Dermis microvascular lymphatic vessel endothelial cell (primary cell): ENCODE measurements at regions not wholly inside any gene's neighbourhood (a gene's known extent, or its start where the extent isn't known, plus 50 kb on each side); places are given as distances from the start of the nearest gene placed in this dataset.

Experiments used
- DNase-seq, 2 donors: peaks; one replicate each; pipeline versions ENCODE4 v3.0.0 to v3.0.0-alpha.2; 2010; ENCODE audit warnings: low read depth in 2 of 2

DNA sequence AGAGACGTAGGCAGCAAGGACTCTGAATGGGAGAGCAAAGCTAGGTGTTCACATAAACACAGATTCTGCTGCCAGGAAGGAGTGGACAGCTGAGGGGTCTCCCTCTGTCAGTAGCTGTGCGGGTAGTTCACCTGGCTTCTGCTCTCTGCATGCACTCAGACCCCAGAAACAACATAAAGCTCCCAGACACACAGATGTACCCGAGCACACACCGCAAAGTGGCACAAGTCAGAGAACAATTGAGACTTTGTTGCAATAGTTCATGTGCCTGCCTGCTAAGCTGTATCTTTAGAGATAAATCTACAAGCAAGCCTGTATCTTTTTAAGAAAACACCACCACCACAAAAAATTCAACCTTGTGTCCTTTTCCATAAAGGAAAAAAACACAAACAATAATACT, 420.0 kb upstream of the ST6GAL2 start:
- no peak for DNase-seq

DNA sequence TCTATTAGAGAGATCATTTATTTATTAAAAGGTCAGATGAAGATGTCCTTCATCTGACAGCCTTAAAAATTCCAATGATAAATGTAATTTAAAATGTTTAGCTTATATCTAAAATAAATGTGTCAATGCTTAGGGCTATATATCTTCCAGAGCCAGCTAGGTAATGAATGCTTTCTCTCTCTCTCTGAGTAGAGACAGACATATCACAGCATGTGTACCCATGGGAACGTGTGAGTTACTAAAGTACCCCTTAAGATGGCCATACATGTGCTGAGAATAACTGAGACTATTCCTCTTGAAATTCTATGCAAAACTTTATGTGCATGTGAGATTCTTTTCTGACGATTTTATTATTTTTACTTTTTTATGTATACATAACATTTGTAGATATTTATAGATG, 420.9 kb upstream of the ST6GAL2 start:
- no peak for DNase-seq

GRCh38 chr2:107308835-107309234, 422.9 kb upstream of the ST6GAL2 start:
- DNase-seq = no peak

DNA sequence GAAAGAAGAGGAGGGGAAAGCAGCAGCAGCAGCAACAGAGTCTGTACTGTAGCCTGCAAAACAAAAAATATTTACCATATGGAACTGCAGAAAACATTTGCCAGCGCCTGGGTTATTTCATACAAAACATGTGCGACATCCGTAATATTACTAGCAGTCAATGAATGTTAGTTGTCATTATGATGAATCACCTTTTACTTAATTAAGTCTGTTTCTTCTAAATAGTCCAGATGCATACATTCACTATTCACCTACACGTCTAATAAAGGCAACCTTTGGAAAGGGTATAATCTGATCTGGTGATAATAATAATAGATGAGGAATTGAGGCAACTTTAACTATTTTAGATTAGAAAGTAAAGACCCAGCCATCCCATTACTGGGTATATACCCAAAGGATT, 426.3 kb upstream of the ST6GAL2 start:
- no peak for DNase-seq

DNA sequence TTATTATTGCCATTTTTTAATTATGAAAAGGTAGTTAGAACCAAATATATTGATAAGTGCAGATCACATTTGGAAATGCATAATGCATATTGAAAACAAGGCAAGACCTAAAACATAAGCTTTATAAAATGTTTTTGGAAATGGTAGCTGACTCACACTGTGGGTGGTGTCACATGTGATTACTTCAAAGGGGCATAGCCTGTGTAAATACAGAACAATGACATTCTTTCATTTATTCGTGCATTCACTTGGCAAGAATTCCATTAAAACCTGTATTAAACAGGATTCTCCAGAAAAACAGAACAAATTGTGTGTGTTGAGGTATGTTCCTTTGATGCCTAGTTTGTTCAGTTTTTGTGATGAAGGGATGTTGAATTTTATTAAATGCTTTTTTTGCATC, 427.3 kb upstream of the ST6GAL2 start:
- no peak for DNase-seq

GRCh38 chr2:107320881-107321280, 434.9 kb upstream of the ST6GAL2 start:
- no peak for DNase-seq

DNA sequence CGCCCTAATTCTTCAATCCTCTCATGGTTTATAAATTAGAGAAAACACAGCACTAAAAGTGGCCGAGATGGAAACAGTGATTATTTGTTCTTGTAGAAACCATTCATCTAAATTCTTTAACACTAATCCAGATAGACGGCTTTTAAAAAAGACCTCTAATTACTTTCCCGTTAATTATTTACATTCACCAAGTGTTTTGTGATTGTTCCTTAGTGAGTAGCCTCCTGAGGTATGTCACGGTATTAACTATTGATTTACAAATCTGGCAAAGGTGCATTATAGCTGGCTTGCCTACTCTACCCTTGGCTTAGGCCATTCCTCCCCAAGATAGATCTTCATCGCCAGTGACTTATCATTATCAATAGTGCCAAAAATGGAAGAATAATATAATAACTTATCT, 436.4 kb upstream of the ST6GAL2 start:
- DNase-seq = no peak

DNA sequence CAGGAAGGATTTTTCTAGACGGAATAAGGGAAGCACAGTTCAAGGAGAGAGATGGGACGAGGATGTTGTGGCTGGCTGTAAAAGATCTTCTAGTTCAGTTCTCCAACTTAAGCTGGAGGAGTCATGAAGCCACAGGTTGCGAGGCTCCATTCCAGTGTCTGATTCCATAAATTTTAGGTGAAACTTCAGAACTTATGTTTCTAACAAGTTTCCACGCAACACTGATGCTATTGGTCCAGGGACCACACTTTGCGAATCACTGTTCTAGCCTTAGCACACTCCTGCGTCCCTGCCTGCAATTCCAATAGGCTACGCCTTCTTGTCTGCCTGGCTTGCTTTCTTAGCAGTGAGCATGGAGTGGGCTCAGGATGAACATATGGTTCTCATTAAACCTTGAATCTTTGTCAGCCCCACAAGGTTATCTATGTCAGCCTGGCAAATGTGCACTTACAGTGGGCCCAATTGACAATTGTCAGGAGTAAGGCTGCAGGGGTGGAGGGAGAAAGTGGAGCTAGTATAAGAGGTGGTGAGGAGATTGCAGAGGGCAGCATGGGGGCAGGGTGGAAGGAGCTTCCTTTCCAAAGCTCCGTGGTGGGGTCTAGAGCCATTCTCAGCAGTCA, 438.1 kb upstream of the ST6GAL2 start:
- no peak for DNase-seq

DNA sequence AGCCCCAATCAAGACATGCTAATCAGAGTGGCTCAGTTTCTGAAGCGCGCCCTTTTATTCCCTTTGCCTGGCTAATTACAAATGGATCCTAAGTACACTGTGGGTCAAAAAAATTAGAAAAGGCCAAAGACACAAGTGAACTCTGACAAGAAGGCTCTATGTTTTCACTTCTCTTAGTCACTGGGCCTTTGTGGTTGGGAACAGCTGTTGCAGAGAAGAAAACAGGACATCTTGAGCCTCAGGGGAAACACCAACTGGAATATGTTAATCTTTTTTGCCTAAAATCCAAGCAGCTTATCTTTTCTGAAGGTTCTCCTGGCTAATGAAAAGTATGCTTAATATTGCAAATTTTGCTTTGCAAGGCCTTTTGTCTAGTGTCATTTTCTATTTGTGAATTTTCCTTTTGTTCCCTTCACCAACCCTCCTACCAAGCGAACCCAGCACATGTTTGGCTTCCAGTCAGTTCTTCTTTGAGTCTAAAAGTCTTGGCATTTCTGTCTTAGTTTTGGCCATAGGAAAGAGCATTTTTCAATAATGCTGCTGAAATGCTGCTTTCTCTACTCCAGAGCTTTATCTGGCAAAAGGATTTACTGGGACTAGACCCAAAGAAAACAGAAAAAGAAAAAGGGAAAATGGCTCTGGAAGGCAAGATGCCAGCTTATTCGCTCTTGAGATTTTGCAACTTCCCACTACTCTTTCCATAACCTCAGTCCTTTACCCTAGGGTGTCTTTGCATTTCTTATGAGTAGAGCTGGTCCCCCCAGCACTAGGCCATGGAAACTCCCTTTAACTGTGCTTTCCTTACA, 440.2 kb upstream of the ST6GAL2 start:
- no peak for DNase-seq

DNA sequence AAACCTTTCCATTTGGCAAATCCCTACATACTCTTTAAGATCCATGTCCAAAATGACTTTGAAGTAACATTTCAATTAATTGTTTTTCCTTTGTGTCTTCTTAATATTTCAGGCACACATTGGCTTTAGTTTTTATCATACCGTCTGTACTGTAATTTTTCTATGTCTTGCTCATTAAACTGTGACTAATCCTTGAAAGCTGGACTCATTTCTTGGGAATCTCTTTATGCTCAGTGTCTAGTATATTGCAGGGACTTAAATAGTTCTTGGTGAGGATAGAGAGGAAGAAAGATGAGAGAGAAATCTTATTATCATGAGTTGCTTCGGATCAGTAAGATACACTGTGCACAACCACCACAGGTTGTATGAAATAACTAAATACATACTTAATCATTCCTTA, 448.3 kb upstream of the ST6GAL2 start:
- DNase-seq = no peak

DNA sequence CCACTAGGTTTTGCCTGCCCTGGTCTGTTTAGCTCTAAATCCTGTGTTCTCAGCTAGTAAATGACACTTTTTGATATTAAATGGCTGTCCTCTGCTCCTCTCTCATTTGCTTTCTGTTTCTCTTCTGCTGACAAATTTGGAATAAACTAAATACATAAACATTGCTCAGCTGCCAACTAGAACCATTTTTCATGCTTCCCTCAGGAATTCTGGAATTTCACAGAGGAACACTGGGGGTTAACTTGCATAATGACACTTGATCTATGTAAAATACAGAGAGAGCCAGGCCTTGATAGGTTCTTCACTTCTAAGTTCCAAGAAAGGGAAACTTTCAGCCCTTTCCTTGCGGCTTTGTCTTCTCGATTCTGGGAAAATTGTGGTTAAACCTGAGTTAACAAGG, 450.6 kb upstream of the ST6GAL2 start:
- DNase-seq = no peak

GRCh38 chr2:107337209-107337898, 451.4 kb upstream of the ST6GAL2 start:
- DNase-seq = no peak

DNA sequence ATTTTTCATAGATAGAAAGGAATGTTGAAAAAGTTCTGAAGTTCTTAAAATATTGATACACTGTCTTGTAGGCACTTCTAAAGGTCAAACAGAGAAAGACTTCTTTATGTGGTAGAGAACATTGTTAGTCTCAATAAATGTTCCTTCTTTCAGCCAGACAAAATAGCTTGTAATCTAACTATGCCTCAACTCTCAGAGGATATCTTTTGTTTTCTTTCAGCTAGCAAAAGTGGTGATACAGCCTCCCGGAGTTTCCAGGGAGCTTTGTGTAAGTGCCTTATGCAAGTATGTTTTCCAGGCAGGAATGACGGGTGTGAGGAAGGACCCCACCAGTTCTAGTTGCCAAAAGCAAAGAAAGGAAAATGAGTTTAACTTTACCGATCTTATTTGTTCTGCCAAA, 452.1 kb upstream of the ST6GAL2 start:
- DNase-seq = no peak

GRCh38 chr2:107338571-107338970, 452.6 kb upstream of the ST6GAL2 start:
- DNase-seq = no peak

GRCh38 chr2:107340955-107341354, 455.0 kb upstream of the ST6GAL2 start:
- DNase-seq = no peak

DNA sequence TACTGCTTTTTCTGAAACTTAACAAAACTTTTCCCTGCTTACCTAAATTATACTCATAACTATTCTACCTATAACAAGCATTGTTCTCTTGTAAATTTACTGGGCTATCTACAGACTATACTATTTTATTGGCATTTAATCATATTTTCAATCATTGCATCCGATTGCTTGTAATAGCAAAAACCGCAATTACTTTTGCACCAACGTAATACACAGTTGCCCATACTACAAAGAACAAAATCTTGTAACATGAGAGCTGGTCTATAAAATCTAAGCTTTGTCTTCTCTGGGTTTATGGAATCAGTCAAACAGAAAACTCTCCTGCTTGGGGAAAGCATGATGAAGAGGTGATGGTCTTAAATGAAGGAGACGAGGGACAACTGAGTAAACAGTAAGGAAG, 463.4 kb upstream of the ST6GAL2 start:
- DNase-seq = no peak

- DNase-seq = no peak
Observed at GRCh38 chr2:107354175-107354574, 468.2 kb upstream of the ST6GAL2 start.

GRCh38 chr2:107358362-107358761, 468.3 kb upstream of the RGPD4 start:
- no peak for DNase-seq

- no peak for DNase-seq
Observed at GRCh38 chr2:107359021-107359420, 467.7 kb upstream of the RGPD4 start.

DNA sequence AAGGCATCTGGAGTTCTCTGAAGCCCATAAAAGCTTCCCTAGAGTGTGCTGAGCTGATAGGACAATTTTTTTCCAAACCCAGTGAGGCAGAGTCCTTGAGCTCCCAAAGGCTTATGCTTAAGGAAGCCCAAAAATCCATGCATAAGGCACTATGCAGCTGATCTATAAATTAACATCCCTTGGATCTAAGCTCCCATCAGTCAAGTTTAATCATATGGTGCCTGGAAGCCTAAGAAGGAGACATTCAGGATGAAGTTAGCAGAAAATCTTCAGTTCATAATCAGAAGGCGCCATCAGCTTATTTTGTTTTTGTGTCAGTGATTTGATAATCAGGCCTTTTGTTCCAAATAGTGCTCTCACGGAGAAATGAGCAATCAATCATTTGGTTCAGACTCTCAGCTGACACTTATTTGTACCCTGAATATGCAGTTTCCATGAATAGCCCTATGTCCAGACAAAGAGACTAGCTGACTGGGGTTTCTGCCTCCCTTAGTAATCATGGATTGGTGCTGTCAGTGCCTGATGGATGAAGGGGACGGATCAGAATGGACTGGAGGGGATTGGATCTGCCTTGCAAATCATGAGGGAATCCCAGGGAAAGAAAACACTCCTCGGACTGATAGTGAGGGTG, 464.8 kb upstream of the RGPD4 start:
- no peak for DNase-seq

DNA sequence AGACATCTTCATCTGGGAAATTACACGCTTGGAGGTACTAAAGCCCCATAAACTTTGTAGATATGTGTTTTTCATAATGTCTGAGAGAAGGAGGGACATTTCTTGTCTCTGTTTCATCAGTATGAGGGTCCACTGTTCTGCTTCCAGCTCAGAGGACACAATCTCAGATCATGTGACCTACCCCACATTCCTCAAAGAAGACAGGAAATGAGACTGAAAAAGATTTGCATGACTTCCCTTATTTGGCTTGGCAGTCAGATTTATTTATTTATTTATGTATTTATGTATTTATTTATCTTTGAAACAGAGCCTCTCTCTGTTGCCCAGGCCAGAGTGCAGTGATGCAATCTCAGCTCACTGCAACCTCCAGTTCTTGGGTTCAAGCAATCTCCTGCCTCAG, 463.7 kb upstream of the RGPD4 start:
- DNase-seq = no peak

DNA sequence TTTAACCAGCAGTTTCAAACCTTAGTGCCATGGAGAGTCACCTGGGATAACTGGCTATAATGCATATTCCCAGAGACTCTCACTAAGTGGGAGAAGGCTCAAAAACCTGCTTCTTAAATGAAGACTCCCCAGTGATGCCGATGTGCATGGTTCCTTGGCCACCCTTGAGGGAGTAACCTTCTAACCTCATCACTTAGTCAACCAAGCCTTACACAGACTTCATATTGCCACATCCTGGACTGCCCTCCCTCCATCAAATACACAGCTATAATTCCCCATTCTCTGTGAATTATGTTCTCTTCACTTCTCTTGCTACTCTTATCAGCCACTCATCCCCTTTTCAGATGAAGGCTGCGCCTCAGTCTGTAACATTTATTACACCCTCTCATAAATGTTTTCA, 462.9 kb upstream of the RGPD4 start:
- DNase-seq = no peak
